ENCODE measurements at regions not wholly inside any gene's neighbourhood (a gene's known extent, or its start where the extent isn't known, plus 50 kb on each side); places are given as distances from the start of the nearest gene placed in this dataset.
"Not testable (repeated sequence)": the region's sequence is repeated elsewhere in the genome, so short reads cannot be mapped to it uniquely, and the experiment has no call there.

GRCh38 chr3:48101301-48101650 is 85.1 kb upstream of the MAP4 start:
- not testable (repeated sequence) for DNase-seq (ENCODE audit: low read depth in 3 of 3)

- no peak for DNase-seq (ENCODE audit: low read depth in 3 of 3)
Measured at GRCh38 chr3:48092270-48092669, 76.1 kb upstream of the MAP4 start.

GRCh38 chr3:48090166-48090939 is 74.1 kb upstream of the MAP4 start:
- DNase-seq (ENCODE audit: low read depth in 3 of 3) = no peak

GRCh38 chr3:48088749-48089466 is 72.7 kb upstream of the MAP4 start:
- DNase-seq (ENCODE audit: low read depth in 3 of 3) = peak; percentile 89 to 95 (median 90)

- DNase-seq (ENCODE audit: low read depth in 3 of 3) = peak in 2 of 3 experiments; percentile 0 to 1
Measured at GRCh38 chr3:48088056-48088748, 72.0 kb upstream of the MAP4 start.

- no peak for DNase-seq (ENCODE audit: low read depth in 3 of 3)
Measured at GRCh38 chr3:48086705-48087104, 70.5 kb upstream of the MAP4 start.

GRCh38 chr3:48084929-48085328 is 68.7 kb upstream of the MAP4 start:
- no peak for DNase-seq (ENCODE audit: low read depth in 3 of 3)

GRCh38 chr3:48084170-48084569 is 68.0 kb upstream of the MAP4 start:
- DNase-seq (ENCODE audit: low read depth in 3 of 3) = no peak

GRCh38 chr3:48082580-48083184 is 66.5 kb upstream of the MAP4 start:
- no peak for DNase-seq (ENCODE audit: low read depth in 3 of 3)

GRCh38 chr3:48077815-48078214 is 61.6 kb upstream of the MAP4 start:
- no peak for DNase-seq (ENCODE audit: low read depth in 3 of 3)

- no peak for DNase-seq (ENCODE audit: low read depth in 3 of 3)
Measured at GRCh38 chr3:48070030-48070429, 53.8 kb upstream of the MAP4 start.

- DNase-seq (ENCODE audit: low read depth in 3 of 3) = no peak
Measured at GRCh38 chr3:48069339-48069738, 53.1 kb upstream of the MAP4 start.

GRCh38 chr3:48068886-48069285 is 52.7 kb upstream of the MAP4 start:
- no peak for DNase-seq (ENCODE audit: low read depth in 3 of 3)

- not testable (repeated sequence) for DNase-seq (ENCODE audit: low read depth in 3 of 3)
Measured at GRCh38 chr3:48068320-48068719, 52.1 kb upstream of the MAP4 start.

- no peak for DNase-seq (ENCODE audit: low read depth in 3 of 3)
Measured at GRCh38 chr3:48067271-48067670, 51.1 kb upstream of the MAP4 start.
